H9 (cell line): ENCODE measurements at regions not wholly inside any gene's neighbourhood (a gene's known extent, or its start where the extent isn't known, plus 50 kb on each side); places are given as distances from the start of the nearest gene placed in this dataset.

Experiments used
- DNase-seq: peaks from one replicate; pipeline ENCODE4 v3.0.0-alpha.2; 2017
- H2AFZ ChIP-seq: one replicate; pipeline ENCODE4 v1.6.1; 2013; ENCODE audit warnings: mild to moderate bottlenecking, low read length, control low read depth, moderate library complexity
- H2AK5ac ChIP-seq: 2 replicates; pipeline ENCODE4 v1.6.1; 2013; ENCODE audit warnings: low read length, control low read depth, mixed read lengths; ENCODE audit not compliant: insufficient read length
- H2BK120ac ChIP-seq: one replicate; pipeline ENCODE4 v1.6.1; 2013; ENCODE audit warnings: low read depth, mild to moderate bottlenecking, low read length, control low read depth, inconsistent platforms; ENCODE audit not compliant: poor library complexity, severe bottlenecking
- H2BK12ac ChIP-seq: 2 replicates; pipeline ENCODE4 v1.6.1; 2013; ENCODE audit warnings: low read length, control low read depth, mixed read lengths, low read depth; ENCODE audit not compliant: insufficient read length
- H2BK15ac ChIP-seq: 2 replicates; pipeline ENCODE4 v1.6.1; 2013; ENCODE audit warnings: low read depth, low read length, control low read depth
- H2BK20ac ChIP-seq: one replicate; pipeline ENCODE4 v1.6.1; 2013; ENCODE audit warnings: low read depth, mild to moderate bottlenecking, low read length, control low read depth, inconsistent platforms; ENCODE audit not compliant: poor library complexity, severe bottlenecking
- H2BK5ac ChIP-seq: 2 replicates; pipeline ENCODE4 v1.6.1; 2013; ENCODE audit warnings: low read length, control low read depth, mixed read lengths; ENCODE audit not compliant: insufficient read length
- H3K14ac ChIP-seq: 2 replicates; pipeline ENCODE4 v1.6.1; 2013; ENCODE audit warnings: low read length, control low read depth; ENCODE audit not compliant: insufficient read depth
- H3K18ac ChIP-seq: 2 replicates; pipeline ENCODE4 v1.6.1; 2013; ENCODE audit warnings: low read depth, mild to moderate bottlenecking, mixed read lengths, low read length, control low read depth; ENCODE audit not compliant: insufficient read length
- H3K23ac ChIP-seq: 2 replicates; pipeline ENCODE4 v1.6.1; 2013; ENCODE audit warnings: low read length, control low read depth, mixed read lengths, low read depth; ENCODE audit not compliant: insufficient read length
- H3K23me2 ChIP-seq: 2 replicates; pipeline ENCODE4 v1.6.1; 2013; ENCODE audit warnings: low read depth, mild to moderate bottlenecking, mixed read lengths, low read length, control low read depth; ENCODE audit not compliant: insufficient read length, poor library complexity, severe bottlenecking
- H3K27ac ChIP-seq: 2 replicates; pipeline ENCODE4 v1.5.1; 2013; ENCODE audit warnings: low read length, control low read depth, mixed read lengths, low read depth; ENCODE audit not compliant: insufficient read length
- H3K27me3 ChIP-seq: 2 replicates; pipeline ENCODE4 v1.6.1; 2013; ENCODE audit warnings: low read length, control low read depth, inconsistent platforms; ENCODE audit not compliant: insufficient read depth
- H3K4ac ChIP-seq: 2 replicates; pipeline ENCODE4 v1.6.1; 2013; ENCODE audit warnings: low read depth, mild to moderate bottlenecking, control low read depth, inconsistent platforms, low read length, moderate library complexity
- H3K4me1 ChIP-seq: 2 replicates; pipeline ENCODE4 v1.6.1; 2013; ENCODE audit warnings: low read length, control low read depth, inconsistent platforms; ENCODE audit not compliant: insufficient read depth
- H3K4me2 ChIP-seq: 2 replicates; pipeline ENCODE4 v1.6.1; 2013; ENCODE audit warnings: low read length, control low read depth, mixed read lengths; ENCODE audit not compliant: insufficient read length, insufficient read depth
- H3K56ac ChIP-seq: 2 replicates; pipeline ENCODE4 v1.6.1; 2013; ENCODE audit warnings: low read depth, mild to moderate bottlenecking, mixed read lengths, low read length, control low read depth; ENCODE audit not compliant: insufficient read length
- H3K79me1 ChIP-seq: 2 replicates; pipeline ENCODE4 v1.6.1; 2013; ENCODE audit warnings: low read depth, mild to moderate bottlenecking, moderate library complexity, low read length, control low read depth, inconsistent platforms; ENCODE audit not compliant: insufficient read depth, poor library complexity, severe bottlenecking
- H3K79me2 ChIP-seq: 2 replicates; pipeline ENCODE4 v1.6.1; 2013; ENCODE audit warnings: low read length, control low read depth, inconsistent platforms; ENCODE audit not compliant: insufficient read depth
- H3K9ac ChIP-seq: 2 replicates; pipeline ENCODE4 v1.6.1; 2013; ENCODE audit warnings: low read length, control low read depth, mixed read lengths; ENCODE audit not compliant: insufficient read length; ENCODE audit errors: extremely low read depth
- H3K9me3 ChIP-seq: one replicate; pipeline ENCODE4 v1.6.1; 2013; ENCODE audit warnings: low read depth, low read length, inconsistent platforms; ENCODE audit not compliant: control insufficient read depth
- H3T11ph ChIP-seq: one replicate; pipeline ENCODE4 v1.6.1; 2013; ENCODE audit warnings: mild to moderate bottlenecking, low read length, control low read depth, inconsistent platforms
- H4K20me1 ChIP-seq: one replicate; pipeline ENCODE4 v1.6.1; 2013; ENCODE audit not compliant: control insufficient read depth, insufficient read length, insufficient read depth
- H4K5ac ChIP-seq: 2 replicates; pipeline ENCODE4 v1.6.1; 2013; ENCODE audit warnings: low read depth, mild to moderate bottlenecking, mixed read lengths, low read length, control low read depth; ENCODE audit not compliant: insufficient read length
- H4K8ac ChIP-seq: replicated peaks from 2 replicates; pipeline ENCODE4 v1.6.1; 2013; ENCODE audit warnings: low read length, control low read depth, mixed read lengths, low read depth; ENCODE audit not compliant: insufficient read length
- H4K91ac ChIP-seq: 2 replicates; pipeline ENCODE4 v1.6.1; 2013; ENCODE audit warnings: low read depth, mild to moderate bottlenecking, moderate library complexity, mixed read lengths, low read length, control low read depth; ENCODE audit not compliant: insufficient read length
- H3K27ac Mint-ChIP-seq, 3 experiments: 2 replicates in 2 of 3; 3 replicates in 1 of 3; pipeline ENCODE4 v1.8.0; 2020 to 2021; ENCODE audit warnings: mixed read lengths in 3 of 3, mild to moderate bottlenecking in 1 of 3, moderate library complexity in 1 of 3
- H3K27me3 Mint-ChIP-seq: 2 replicates; pipeline ENCODE4 v1.8.0; 2021; ENCODE audit warnings: low read depth, mild to moderate bottlenecking, moderate library complexity, mixed read lengths
- H3K36me3 Mint-ChIP-seq, 3 experiments: 2 replicates in 2 of 3; 3 replicates in 1 of 3; pipeline ENCODE4 v1.8.0; 2020 to 2021; ENCODE audit warnings: low read depth in 3 of 3, mixed read lengths in 3 of 3; ENCODE audit not compliant: insufficient read depth in 1 of 3
- H3K4me1 Mint-ChIP-seq, 2 experiments: 2 replicates each; pipeline ENCODE4 v1.8.0; 2020; ENCODE audit warnings: mixed read lengths in 2 of 2
- H3K4me3 Mint-ChIP-seq, 2 experiments: 2 replicates in 1 of 2; 3 replicates in 1 of 2; pipeline ENCODE4 v1.8.0; 2020 to 2021; ENCODE audit warnings: mild to moderate bottlenecking in 2 of 2, mixed read lengths in 2 of 2, moderate library complexity in 1 of 2
- H3K9me3 Mint-ChIP-seq, 2 experiments: 2 replicates in 1 of 2; 3 replicates in 1 of 2; pipeline ENCODE4 v1.8.0; 2020; ENCODE audit warnings: mild to moderate bottlenecking in 2 of 2, mixed read lengths in 2 of 2, moderate library complexity in 1 of 2
- WGBS: extraction: QIAGEN DNeasy Blood & Tissue Kit; methylation state at CpG from one replicate; pipeline ENCODE4 v1.1.7; 2013; ENCODE audit warnings: missing lambda C conversion rate, low lambda C conversion rate, mixed read lengths; ENCODE audit not compliant: insufficient read length; ENCODE audit errors: extremely low coverage; 5-methylcytosine and 5-hydroxymethylcytosine counted together
- TF ChIP-seq, protein P1 (sequence below): fragments of 200-600 bp; sonication (generic); conservative IDR thresholded peaks from 3 replicates; pipeline ENCODE4 v1.8.0; 2021; ENCODE audit warnings: antibody characterized with exemption, mild to moderate bottlenecking

DNA sequence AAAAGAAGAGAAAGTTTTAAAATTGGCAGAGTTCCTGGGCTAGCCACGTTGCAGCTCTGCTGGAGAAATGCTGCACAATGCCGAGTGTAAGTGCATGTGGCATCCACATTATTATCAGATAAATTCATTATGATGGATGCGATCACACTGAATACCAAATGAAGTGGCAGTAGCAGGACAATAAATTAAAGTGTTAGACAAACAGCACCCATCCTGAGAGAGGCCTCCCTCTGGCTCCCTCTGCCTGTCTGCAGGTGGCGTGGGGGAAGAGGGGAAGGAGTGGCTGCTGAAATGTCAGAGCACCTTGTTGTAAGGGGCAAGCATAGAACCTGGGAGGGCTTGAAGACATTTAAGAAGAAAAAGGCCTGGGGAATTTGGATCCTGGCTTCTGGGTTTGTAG, 324.1 kb downstream of the HAPSTR1 start:
- Histone ChIP-seq H3K79me1 (no peaks in the 10 kb centered on the region), H3K4me2 (no peak overlapping the region), H4K8ac (no peak overlapping the region), H3K56ac (no peak overlapping the region), H3K9ac (no peak overlapping the region), H2BK15ac (no peak overlapping the region), H3K4me1 (no peaks in the 10 kb centered on the region), H4K20me1 (no peaks in the 10 kb centered on the region), H3K4ac (no peak overlapping the region), H3K23me2 (peaks cover 3% of the 10 kb centered on the region), H4K91ac (no peak overlapping the region), H3K18ac (no peak overlapping the region), H2BK5ac (no peak overlapping the region), H2BK20ac (no peak overlapping the region), H3K27ac (no peak overlapping the region), H3K23ac (no peak overlapping the region), H3K79me2 (no peaks in the 10 kb centered on the region), H2AK5ac (no peak overlapping the region), H2BK120ac (no peak overlapping the region), H3T11ph (no peak overlapping the region), H3K27me3 (no peaks in the 10 kb centered on the region; the same call in 1 of the 2 replicates), H3K9me3 (peaks cover 9% of the 10 kb centered on the region), H4K5ac (no peak overlapping the region), H2AFZ (no peak overlapping the region), H2BK12ac (no peak overlapping the region), H3K14ac (no peak overlapping the region)
- no peak overlapping the region for H3K4me3 Mint-ChIP-seq
- H3K27ac Mint-ChIP-seq, result no peak overlapping the region
- TF ChIP-seq, protein P1, sequence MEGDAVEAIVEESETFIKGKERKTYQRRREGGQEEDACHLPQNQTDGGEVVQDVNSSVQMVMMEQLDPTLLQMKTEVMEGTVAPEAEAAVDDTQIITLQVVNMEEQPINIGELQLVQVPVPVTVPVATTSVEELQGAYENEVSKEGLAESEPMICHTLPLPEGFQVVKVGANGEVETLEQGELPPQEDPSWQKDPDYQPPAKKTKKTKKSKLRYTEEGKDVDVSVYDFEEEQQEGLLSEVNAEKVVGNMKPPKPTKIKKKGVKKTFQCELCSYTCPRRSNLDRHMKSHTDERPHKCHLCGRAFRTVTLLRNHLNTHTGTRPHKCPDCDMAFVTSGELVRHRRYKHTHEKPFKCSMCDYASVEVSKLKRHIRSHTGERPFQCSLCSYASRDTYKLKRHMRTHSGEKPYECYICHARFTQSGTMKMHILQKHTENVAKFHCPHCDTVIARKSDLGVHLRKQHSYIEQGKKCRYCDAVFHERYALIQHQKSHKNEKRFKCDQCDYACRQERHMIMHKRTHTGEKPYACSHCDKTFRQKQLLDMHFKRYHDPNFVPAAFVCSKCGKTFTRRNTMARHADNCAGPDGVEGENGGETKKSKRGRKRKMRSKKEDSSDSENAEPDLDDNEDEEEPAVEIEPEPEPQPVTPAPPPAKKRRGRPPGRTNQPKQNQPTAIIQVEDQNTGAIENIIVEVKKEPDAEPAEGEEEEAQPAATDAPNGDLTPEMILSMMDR, result peak; percentile 37; the same call in 2 of the 3 replicates
- peaks cover 6 to 9% (median 7%) of the 10 kb centered on the region in 3 experiments; a peak in 6 of 7 replicates for H3K36me3 Mint-ChIP-seq
- no CpG with 5 or more reads among the region's 4 CpGs for WGBS
- no peaks in the 10 kb centered on the region for H3K27me3 Mint-ChIP-seq
- peaks cover 6% of the 10 kb centered on the region in 2 experiments; a peak in 2 of 4 replicates for H3K4me1 Mint-ChIP-seq
- DNase-seq, result peak; percentile 36
- H3K9me3 Mint-ChIP-seq, result peaks cover 8% of the 10 kb centered on the region in 2 experiments
